CD4-positive, CD25-positive, alpha-beta regulatory T cell (primary cell): ENCODE measurements at regions not wholly inside any gene's neighbourhood (a gene's known extent, or its start where the extent isn't known, plus 50 kb on each side); places are given as distances from the start of the nearest gene placed in this dataset.

ENCODE experiments used
- ATAC-seq, 2 donors: fragments of 150-1000 bp; cut with Tn5 transposase; one replicate each; pipeline ENCODE4 v1.10.0; 2021; ENCODE audit warnings: low read depth in 2 of 2, moderate number of reproducible peaks in 2 of 2, moderate library complexity in 1 of 2
- DNase-seq, 3 donors: peaks; one replicate each; pipeline versions ENCODE4 v3.0.0 to v3.0.0-alpha.2; 2012 to 2022; ENCODE audit warnings: mixed read lengths in 1 of 3
- H3K27ac ChIP-seq: one replicate; pipeline ENCODE4 v1.7.0; 2013; ENCODE audit warnings: mild to moderate bottlenecking, low read length; ENCODE audit not compliant: insufficient read depth, poor library complexity, severe bottlenecking
- H3K27me3 ChIP-seq: one replicate; pipeline ENCODE4 v1.7.0; 2013; ENCODE audit warnings: low read length; ENCODE audit not compliant: control insufficient read depth, insufficient read depth
- H3K36me3 ChIP-seq: one replicate; pipeline ENCODE4 v1.7.0; 2013; ENCODE audit warnings: mild to moderate bottlenecking, low read length, moderate library complexity; ENCODE audit not compliant: control insufficient read depth, insufficient read depth
- H3K4me1 ChIP-seq: 2 replicates; pipeline ENCODE4 v1.7.0; 2013; ENCODE audit warnings: mild to moderate bottlenecking, low read length; ENCODE audit not compliant: insufficient read depth, control insufficient read depth, poor library complexity, severe bottlenecking
- H3K4me3 ChIP-seq: one replicate; pipeline ENCODE4 v1.7.0; 2013; ENCODE audit warnings: low read depth, mild to moderate bottlenecking, low read length, moderate library complexity
- H3K9me3 ChIP-seq, 2 experiments: 1 replicate in 1 of 2; 2 replicates in 1 of 2; pipeline ENCODE4 v1.7.0; 2013; ENCODE audit warnings: low read length in 2 of 2, mild to moderate bottlenecking in 1 of 2, moderate library complexity in 1 of 2; ENCODE audit not compliant: control insufficient read depth in 2 of 2
- H3K27ac Mint-ChIP-seq, 3 donors: one replicate each; pipeline ENCODE4 v1.8.0; 2020 to 2022; ENCODE audit warnings: mild to moderate bottlenecking in 3 of 3, mixed read lengths in 3 of 3, moderate library complexity in 2 of 3
- H3K27me3 Mint-ChIP-seq: one replicate; pipeline ENCODE4 v1.8.0; 2022; ENCODE audit warnings: mild to moderate bottlenecking, mixed read lengths
- H3K36me3 Mint-ChIP-seq: one replicate; pipeline ENCODE4 v1.8.0; 2020; ENCODE audit warnings: mixed read lengths
- H3K4me1 Mint-ChIP-seq, 4 donors: one replicate each; pipeline ENCODE4 v1.8.0; 2020 to 2022; ENCODE audit warnings: mixed read lengths in 4 of 4, mild to moderate bottlenecking in 1 of 4
- H3K4me3 Mint-ChIP-seq, 4 donors: one replicate each; pipeline ENCODE4 v1.8.0; 2020 to 2022; ENCODE audit warnings: mild to moderate bottlenecking in 4 of 4, mixed read lengths in 4 of 4, moderate library complexity in 3 of 4
- H3K9me3 Mint-ChIP-seq, 7 donors: one replicate each; pipeline ENCODE4 v1.8.0; 2020 to 2022; ENCODE audit warnings: mixed read lengths in 7 of 7, mild to moderate bottlenecking in 3 of 7, moderate library complexity in 2 of 7

DNA sequence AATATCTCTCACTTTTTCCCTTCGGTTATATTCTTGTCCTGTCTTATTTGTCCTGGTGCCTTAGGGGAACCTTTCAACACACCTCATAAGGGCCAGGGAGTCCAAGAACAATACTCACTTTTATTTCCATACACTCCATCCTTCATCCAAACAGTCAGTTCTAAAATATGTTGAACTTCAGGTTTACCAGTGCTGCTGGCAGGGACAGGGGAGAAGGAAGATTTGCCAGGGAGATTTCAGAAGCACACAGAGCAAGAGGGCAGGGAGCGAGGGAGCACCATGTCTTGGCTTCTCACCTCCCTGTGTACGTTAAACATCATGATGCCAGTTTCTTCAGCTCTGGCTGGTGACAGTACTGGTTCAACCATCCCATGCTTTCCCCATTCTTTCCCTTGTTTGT, 631.1 kb upstream of the FAT1 start:
- H3K36me3 Mint-ChIP-seq = no peaks in the 10 kb centered on the region
- DNase-seq (no peak), ATAC-seq (no peak)
- Histone ChIP-seq H3K4me3 (no peak overlapping the region), H3K27me3 (no peaks in the 10 kb centered on the region), H3K9me3 (no peaks in the 10 kb centered on the region), H3K4me1 (no peaks in the 10 kb centered on the region), H3K27ac (no peak overlapping the region), H3K36me3 (no peaks in the 10 kb centered on the region)
- no peak overlapping the region for H3K4me3 Mint-ChIP-seq
- no peaks in the 10 kb centered on the region for H3K4me1 Mint-ChIP-seq
- peaks cover 4 to 27% (median 12%) of the 10 kb centered on the region in 7 donors for H3K9me3 Mint-ChIP-seq
- H3K27ac Mint-ChIP-seq = no peak overlapping the region
- H3K27me3 Mint-ChIP-seq = no peaks in the 10 kb centered on the region

DNA sequence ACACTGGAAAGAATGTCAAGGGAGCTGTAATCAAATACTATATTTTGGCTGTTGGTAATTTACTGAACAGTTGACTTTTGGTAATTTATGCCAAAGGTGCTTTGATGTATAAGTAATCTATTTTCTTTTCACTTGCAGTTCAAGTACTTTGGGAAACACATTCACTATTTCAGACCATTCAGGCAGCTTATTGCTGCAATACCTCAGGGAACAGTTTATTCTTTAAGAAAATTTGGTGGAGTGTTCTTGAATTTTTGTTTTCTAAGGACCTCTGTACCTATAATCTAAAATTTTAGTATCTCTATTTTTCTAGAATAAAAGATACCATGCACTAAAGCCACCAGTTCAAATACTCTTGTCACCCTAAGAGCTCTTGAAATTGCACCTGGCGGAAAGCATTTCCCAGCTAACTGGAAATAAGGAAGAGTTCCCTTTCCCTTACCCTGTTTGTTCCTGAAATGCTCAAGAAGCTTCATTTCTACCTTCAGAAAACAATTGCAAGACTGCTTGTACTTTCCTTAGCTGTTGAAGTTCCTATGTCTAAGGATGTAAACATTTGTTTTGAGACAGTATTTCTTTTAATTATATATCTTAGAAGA, 633.5 kb upstream of the FAT1 start:
- no peak for ATAC-seq
- Mint-ChIP-seq H3K27ac (no peak overlapping the region), H3K4me1 (no peaks in the 10 kb centered on the region), H3K36me3 (no peaks in the 10 kb centered on the region), H3K4me3 (no peak overlapping the region), H3K9me3 (peaks cover 2 to 27% (median 10%) of the 10 kb centered on the region in 7 donors), H3K27me3 (no peaks in the 10 kb centered on the region)
- no peaks in the 10 kb centered on the region for H3K27me3 ChIP-seq
- H3K27ac ChIP-seq = no peak overlapping the region
- H3K36me3 ChIP-seq = no peaks in the 10 kb centered on the region
- H3K9me3 ChIP-seq = no peaks in the 10 kb centered on the region
- no peak overlapping the region for H3K4me3 ChIP-seq
- DNase-seq = no peak
- no peaks in the 10 kb centered on the region for H3K4me1 ChIP-seq

DNA sequence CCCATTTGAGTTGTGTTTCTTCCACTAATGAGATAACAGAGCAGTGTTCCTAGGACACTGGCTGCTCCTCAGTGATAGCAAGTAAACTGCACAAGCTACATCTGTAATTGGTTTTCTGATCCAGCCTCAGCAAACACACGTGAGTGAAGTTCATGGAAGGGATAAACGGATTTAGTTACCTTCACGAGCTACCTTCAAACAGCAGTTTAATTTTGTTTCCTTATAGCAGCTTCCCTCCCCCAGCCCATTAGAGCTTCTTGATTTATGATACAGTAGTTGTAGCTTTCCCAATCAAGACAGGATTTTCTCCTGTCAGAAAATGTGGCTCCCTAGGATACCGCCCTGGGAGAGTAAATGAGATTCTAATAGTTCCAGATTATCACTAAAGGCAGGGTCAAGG, 634.2 kb upstream of the FAT1 start:
- Mint-ChIP-seq H3K27ac (no peak overlapping the region), H3K27me3 (no peaks in the 10 kb centered on the region), H3K4me3 (no peak overlapping the region), H3K36me3 (no peaks in the 10 kb centered on the region), H3K4me1 (no peaks in the 10 kb centered on the region), H3K9me3 (peaks cover 1 to 27% (median 10%) of the 10 kb centered on the region in 7 donors)
- H3K4me1 ChIP-seq = no peaks in the 10 kb centered on the region
- ATAC-seq = no peak
- H3K9me3 ChIP-seq = no peaks in the 10 kb centered on the region
- H3K27ac ChIP-seq = no peak overlapping the region
- H3K27me3 ChIP-seq = no peaks in the 10 kb centered on the region
- DNase-seq = no peak
- H3K36me3 ChIP-seq = no peaks in the 10 kb centered on the region
- H3K4me3 ChIP-seq = no peak overlapping the region

DNA sequence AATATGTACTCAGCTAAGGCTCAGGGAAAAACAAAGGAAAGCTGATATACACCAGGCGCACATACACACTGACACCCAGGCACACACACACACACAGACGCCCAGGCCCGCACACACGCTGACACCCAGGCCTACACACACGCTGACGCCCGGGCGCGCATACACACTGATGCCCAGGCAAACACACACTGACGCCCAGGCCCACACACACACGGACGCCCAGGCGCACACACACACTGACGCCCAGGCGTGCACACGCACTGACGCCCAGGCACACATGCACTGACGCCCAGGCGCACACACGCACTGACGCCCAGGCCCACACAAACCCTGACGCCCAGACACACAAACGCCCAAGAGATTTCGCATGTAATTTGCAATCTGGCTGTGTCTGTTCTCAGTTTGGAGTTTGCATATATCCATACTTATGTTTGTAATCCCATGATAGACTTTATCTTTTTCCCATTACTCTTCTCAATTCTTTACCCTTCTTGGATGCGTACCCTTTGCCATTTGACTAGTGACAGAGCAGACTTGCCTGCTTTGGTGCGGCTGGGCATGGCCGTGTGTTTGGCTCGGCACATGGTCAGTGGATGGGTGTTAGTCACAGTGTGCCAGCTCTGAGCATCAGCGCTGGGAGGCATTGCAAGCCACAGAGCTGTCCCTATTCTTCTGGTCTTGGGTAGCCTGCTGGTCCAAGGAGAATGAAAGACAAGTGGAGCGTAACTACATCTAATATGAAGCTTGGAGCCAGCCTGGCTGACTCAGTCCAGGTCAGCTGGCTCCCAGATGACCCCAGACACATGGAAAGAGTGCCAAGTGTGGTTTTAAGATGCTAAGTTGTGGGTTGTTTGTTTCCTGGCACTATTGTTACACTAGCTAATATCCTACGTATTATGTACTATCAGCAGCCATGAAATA, 632.4 kb upstream of the ZFP42 start:
- Mint-ChIP-seq H3K4me1 (no peaks in the 10 kb centered on the region), H3K4me3 (no peak overlapping the region), H3K36me3 (no peaks in the 10 kb centered on the region), H3K27ac (no peak overlapping the region), H3K9me3 (peaks cover 0 to 24% (median 6%) of the 10 kb centered on the region in 7 donors), H3K27me3 (no peaks in the 10 kb centered on the region)
- DNase-seq (no peak), ATAC-seq (no peak)
- Histone ChIP-seq H3K4me1 (no peaks in the 10 kb centered on the region), H3K36me3 (no peaks in the 10 kb centered on the region), H3K27ac (no peak overlapping the region), H3K27me3 (no peaks in the 10 kb centered on the region), H3K4me3 (no peak overlapping the region), H3K9me3 (no peaks in the 10 kb centered on the region)

DNA sequence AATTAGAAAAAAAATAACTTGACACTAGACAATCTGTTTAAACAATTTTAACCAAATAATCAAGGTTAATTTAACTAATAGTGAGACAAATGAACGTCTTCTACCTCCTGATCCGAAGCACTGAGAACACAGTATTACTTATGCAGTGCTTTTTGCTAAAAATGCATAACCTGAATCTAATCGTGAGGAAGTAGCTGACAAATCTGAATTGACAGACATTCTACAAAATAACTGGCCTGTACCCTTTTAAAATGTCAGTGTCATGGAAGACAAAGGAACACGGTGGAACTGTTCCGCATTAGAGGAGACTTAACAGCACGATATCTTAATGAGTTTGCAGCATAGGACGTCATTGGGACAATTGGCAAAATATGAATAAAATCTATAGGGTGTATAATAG, 631.2 kb upstream of the ZFP42 start:
- ATAC-seq = no peak
- DNase-seq = no peak
- H3K27me3 ChIP-seq = no peaks in the 10 kb centered on the region

DNA sequence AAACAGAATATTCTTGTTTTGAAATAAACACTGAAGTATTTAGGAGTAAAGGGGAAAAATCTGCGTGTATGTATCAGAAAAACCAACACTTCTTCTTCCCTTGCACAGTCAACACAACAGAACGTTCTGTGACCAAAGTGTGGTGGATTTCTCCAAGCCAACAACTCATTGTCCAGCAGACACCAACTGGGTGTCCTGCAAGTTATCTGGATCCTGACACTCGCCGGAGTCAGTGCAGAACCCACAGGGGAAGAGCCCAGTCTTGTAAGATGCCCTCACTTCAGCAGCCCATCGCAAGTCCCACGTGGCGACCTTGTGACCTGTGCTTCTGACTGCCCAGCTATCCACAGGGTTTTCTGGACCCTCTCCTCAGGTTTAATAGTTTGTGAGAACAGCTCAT, 630.7 kb upstream of the ZFP42 start:
- no peak overlapping the region for H3K4me3 Mint-ChIP-seq
- no peak overlapping the region for H3K27ac ChIP-seq
- H3K27me3 ChIP-seq = no peaks in the 10 kb centered on the region
- H3K36me3 Mint-ChIP-seq = no peaks in the 10 kb centered on the region
- no peak for DNase-seq
- no peaks in the 10 kb centered on the region for H3K4me1 ChIP-seq
- H3K27me3 Mint-ChIP-seq = no peaks in the 10 kb centered on the region
- no peak overlapping the region for H3K4me3 ChIP-seq
- no peak for ATAC-seq
- peaks cover 0 to 16% (median 5%) of the 10 kb centered on the region in 7 donors for H3K9me3 Mint-ChIP-seq
- H3K36me3 ChIP-seq = no peaks in the 10 kb centered on the region
- no peaks in the 10 kb centered on the region for H3K4me1 Mint-ChIP-seq
- H3K9me3 ChIP-seq = no peaks in the 10 kb centered on the region
- no peak overlapping the region for H3K27ac Mint-ChIP-seq

More for the DNA sequence above, 631.2 kb upstream of the ZFP42 start:
- no peaks in the 10 kb centered on the region for H3K27me3 Mint-ChIP-seq
- no peaks in the 10 kb centered on the region for H3K4me1 Mint-ChIP-seq
- no peak overlapping the region for H3K27ac ChIP-seq
- no peak overlapping the region for H3K4me3 Mint-ChIP-seq
- no peaks in the 10 kb centered on the region for H3K4me1 ChIP-seq
- no peaks in the 10 kb centered on the region for H3K36me3 Mint-ChIP-seq
- H3K27ac Mint-ChIP-seq = no peak overlapping the region
- peaks cover 0 to 19% (median 6%) of the 10 kb centered on the region in 7 donors for H3K9me3 Mint-ChIP-seq
- H3K9me3 ChIP-seq = no peaks in the 10 kb centered on the region
- H3K36me3 ChIP-seq = no peaks in the 10 kb centered on the region
- no peak overlapping the region for H3K4me3 ChIP-seq

DNA sequence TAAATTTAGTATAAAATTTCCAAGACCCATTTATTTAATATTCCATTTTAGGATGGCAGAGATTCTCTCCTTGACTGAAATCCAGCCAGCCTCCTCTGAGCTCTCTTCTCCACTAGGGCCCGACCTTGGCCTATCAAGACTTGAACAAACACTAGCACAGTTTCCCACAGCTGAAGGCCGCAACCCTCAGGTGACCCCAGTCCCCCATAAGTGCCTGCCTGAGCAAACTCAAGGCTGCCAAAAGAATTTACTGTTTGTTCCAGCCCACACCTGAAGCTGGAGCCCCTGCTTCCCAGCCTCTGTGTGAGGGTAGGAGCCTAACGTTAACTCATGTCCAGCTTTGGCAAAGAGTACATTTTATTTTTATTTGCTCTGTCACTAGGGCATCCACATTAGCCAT, 629.0 kb upstream of the ZFP42 start:
- Histone ChIP-seq H3K36me3 (no peaks in the 10 kb centered on the region), H3K27me3 (no peaks in the 10 kb centered on the region), H3K27ac (no peak overlapping the region), H3K9me3 (no peaks in the 10 kb centered on the region), H3K4me3 (no peak overlapping the region), H3K4me1 (no peaks in the 10 kb centered on the region)
- no peak overlapping the region for H3K4me3 Mint-ChIP-seq
- DNase-seq (no peak), ATAC-seq (no peak)
- H3K36me3 Mint-ChIP-seq = no peaks in the 10 kb centered on the region
- no peak overlapping the region for H3K27ac Mint-ChIP-seq
- H3K9me3 Mint-ChIP-seq = peaks cover 0 to 16% (median 5%) of the 10 kb centered on the region in 7 donors
- no peaks in the 10 kb centered on the region for H3K4me1 Mint-ChIP-seq
- no peaks in the 10 kb centered on the region for H3K27me3 Mint-ChIP-seq

DNA sequence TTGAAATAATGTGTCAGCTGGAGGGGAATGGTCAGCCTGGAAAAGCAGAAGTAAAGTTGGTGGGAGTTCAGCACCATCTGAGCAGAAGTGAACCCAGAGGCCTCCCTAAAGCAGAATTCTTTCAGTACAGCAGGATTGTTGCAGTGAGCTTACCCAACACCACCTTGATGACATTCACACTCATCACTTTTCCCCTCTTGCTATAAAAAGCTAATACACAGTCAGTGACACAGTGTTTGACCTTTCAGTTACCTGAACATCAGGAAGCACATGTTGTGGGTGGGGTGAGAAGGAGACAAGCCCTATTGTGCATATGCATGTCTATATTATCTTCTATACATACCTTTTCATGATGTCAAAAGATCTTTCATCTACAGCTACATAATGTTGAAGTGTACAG, 624.7 kb upstream of the ZFP42 start:
- Mint-ChIP-seq H3K27ac (no peak overlapping the region), H3K4me1 (no peaks in the 10 kb centered on the region), H3K4me3 (no peak overlapping the region), H3K9me3 (peaks cover 0 to 25% (median 6%) of the 10 kb centered on the region in 7 donors), H3K36me3 (no peaks in the 10 kb centered on the region), H3K27me3 (no peaks in the 10 kb centered on the region)
- H3K27ac ChIP-seq = no peak overlapping the region
- no peak for DNase-seq
- no peaks in the 10 kb centered on the region for H3K9me3 ChIP-seq
- no peak for ATAC-seq
- H3K27me3 ChIP-seq = no peaks in the 10 kb centered on the region
- no peak overlapping the region for H3K4me3 ChIP-seq
- no peaks in the 10 kb centered on the region for H3K4me1 ChIP-seq
- no peaks in the 10 kb centered on the region for H3K36me3 ChIP-seq
